ENCODE measurements at regions not wholly inside any gene's neighbourhood (a gene's known extent, or its start where the extent isn't known, plus 50 kb on each side); places are given as distances from the start of the nearest gene placed in this dataset.

DNA sequence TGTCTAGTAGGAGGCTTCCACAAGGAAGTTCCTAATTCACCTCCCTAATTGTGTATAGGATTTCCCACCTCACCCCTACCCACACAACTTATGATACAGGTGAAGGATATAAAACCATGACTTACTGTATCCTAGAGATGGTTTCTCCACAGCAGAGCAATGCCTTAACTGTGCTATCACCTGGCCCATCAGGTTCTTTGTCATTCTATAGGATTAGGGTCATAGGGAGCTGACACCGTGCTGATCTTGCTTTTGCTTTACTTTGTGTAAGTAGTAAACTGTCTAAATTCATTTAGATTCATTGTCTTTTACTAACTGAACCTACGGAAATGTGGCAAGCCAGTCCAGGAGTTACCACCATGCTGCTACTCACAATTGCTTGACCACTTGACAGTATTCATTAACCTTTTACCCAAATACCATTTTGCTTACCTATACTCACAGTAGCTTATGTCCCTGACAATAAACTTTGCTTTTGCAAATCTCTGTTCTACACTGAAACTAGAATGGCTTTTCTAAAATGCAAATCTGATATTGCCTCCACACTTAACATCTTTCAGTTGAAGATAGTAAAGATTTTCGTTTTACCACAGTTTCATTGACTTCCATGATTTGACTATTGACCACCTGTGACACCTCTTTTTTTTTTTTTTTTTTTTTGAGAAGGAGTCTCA lies 147.6 kb downstream of the IFI44 start:
- ChIA-PET POLR2A (no interaction called here), CTCF (no interaction called here)
- 71% methylated on average over 1 of the region's 3 CpGs for WGBS (ENCODE audit: insufficient coverage)
- Mint-ChIP-seq H3K27ac (no peak overlapping the region), H3K4me1 (no peaks in the 10 kb centered on the region), H3K9me3 (ENCODE audit: insufficient read depth) (no peaks in the 10 kb centered on the region), H3K27me3 (no peaks in the 10 kb centered on the region), H3K4me3 (no peak overlapping the region)
- Histone ChIP-seq H3K9ac (ENCODE audit: low read length) (no peak overlapping the region), H4K20me1 (ENCODE audit: control insufficient read depth, insufficient read depth, low read length, poor library complexity, severe bottlenecking) (no peaks in the 10 kb centered on the region), H3K9me3 (ENCODE audit: control extremely low read depth in 1 of 3, control insufficient read depth in 2 of 3, insufficient read depth in 1 of 3, low read length in 2 of 3) (no peaks in the 10 kb centered on the region), H3K79me2 (ENCODE audit: control insufficient read depth, insufficient read depth, low read length) (no peaks in the 10 kb centered on the region), H3K27me3 (replicated peaks in 1 of 4; ENCODE audit: control extremely low read depth in 1 of 4, control insufficient read depth in 3 of 4, insufficient read depth in 4 of 4, low read length in 3 of 4) (no peaks in the 10 kb centered on the region), H3K27ac (ENCODE audit: low read length in 2 of 2) (no peak overlapping the region), H3K36me3 (replicated peaks in 1 of 2; ENCODE audit: control extremely low read depth in 1 of 2, control insufficient read depth in 1 of 2, extremely low read depth in 1 of 2, insufficient read depth in 2 of 2, low read length in 1 of 2) (no peaks in the 10 kb centered on the region), H3K4me1 (ENCODE audit: control insufficient read depth in 2 of 2, insufficient read depth in 2 of 2, low read length in 2 of 2) (no peaks in the 10 kb centered on the region), H3K4me2 (replicated peaks; ENCODE audit: low read depth, low read length, poor library complexity, severe bottlenecking) (no peak overlapping the region), H2AFZ (ENCODE audit: insufficient read depth, low read depth, low read length, poor library complexity, severe bottlenecking) (no peak overlapping the region), H3K4me3 (ENCODE audit: control extremely low read depth in 1 of 5, extremely low read depth in 1 of 5, insufficient read depth in 1 of 5, low read depth in 2 of 5, low read length in 4 of 5) (no peak overlapping the region)
- intact Hi-C loops (cut with micrococcal nuclease): no loop called here
- DNase-seq (no peak), ATAC-seq (ENCODE audit: low read depth) (no peak)
- TF ChIP-seq EZH2 (IDR thresholded peaks at IDR 0.05; ENCODE audit: borderline replicate concordance, insufficient read depth, low read depth, low read length, poor library complexity, severe bottlenecking): no peak
- TF ChIP-seq, protein P1, sequence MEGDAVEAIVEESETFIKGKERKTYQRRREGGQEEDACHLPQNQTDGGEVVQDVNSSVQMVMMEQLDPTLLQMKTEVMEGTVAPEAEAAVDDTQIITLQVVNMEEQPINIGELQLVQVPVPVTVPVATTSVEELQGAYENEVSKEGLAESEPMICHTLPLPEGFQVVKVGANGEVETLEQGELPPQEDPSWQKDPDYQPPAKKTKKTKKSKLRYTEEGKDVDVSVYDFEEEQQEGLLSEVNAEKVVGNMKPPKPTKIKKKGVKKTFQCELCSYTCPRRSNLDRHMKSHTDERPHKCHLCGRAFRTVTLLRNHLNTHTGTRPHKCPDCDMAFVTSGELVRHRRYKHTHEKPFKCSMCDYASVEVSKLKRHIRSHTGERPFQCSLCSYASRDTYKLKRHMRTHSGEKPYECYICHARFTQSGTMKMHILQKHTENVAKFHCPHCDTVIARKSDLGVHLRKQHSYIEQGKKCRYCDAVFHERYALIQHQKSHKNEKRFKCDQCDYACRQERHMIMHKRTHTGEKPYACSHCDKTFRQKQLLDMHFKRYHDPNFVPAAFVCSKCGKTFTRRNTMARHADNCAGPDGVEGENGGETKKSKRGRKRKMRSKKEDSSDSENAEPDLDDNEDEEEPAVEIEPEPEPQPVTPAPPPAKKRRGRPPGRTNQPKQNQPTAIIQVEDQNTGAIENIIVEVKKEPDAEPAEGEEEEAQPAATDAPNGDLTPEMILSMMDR (IDR thresholded peaks at IDR 0.05): no peak

GRCh38 chr1:78799926-78800325 lies 150.3 kb downstream of the IFI44 start:
- Histone ChIP-seq H3K27me3 (replicated peaks in 1 of 4; ENCODE audit: control extremely low read depth in 1 of 4, control insufficient read depth in 3 of 4, insufficient read depth in 4 of 4, low read length in 3 of 4) (no peaks in the 10 kb centered on the region), H3K4me3 (ENCODE audit: control extremely low read depth in 1 of 5, extremely low read depth in 1 of 5, insufficient read depth in 1 of 5, low read depth in 2 of 5, low read length in 4 of 5) (no peak overlapping the region), H4K20me1 (ENCODE audit: control insufficient read depth, insufficient read depth, low read length, poor library complexity, severe bottlenecking) (no peaks in the 10 kb centered on the region), H3K27ac (ENCODE audit: low read length in 2 of 2) (no peak overlapping the region), H3K9me3 (ENCODE audit: control extremely low read depth in 1 of 3, control insufficient read depth in 2 of 3, insufficient read depth in 1 of 3, low read length in 2 of 3) (no peaks in the 10 kb centered on the region), H3K4me1 (ENCODE audit: control insufficient read depth in 2 of 2, insufficient read depth in 2 of 2, low read length in 2 of 2) (no peaks in the 10 kb centered on the region), H2AFZ (ENCODE audit: insufficient read depth, low read depth, low read length, poor library complexity, severe bottlenecking) (no peak overlapping the region), H3K79me2 (ENCODE audit: control insufficient read depth, insufficient read depth, low read length) (no peaks in the 10 kb centered on the region), H3K36me3 (replicated peaks in 1 of 2; ENCODE audit: control extremely low read depth in 1 of 2, control insufficient read depth in 1 of 2, extremely low read depth in 1 of 2, insufficient read depth in 2 of 2, low read length in 1 of 2) (no peaks in the 10 kb centered on the region), H3K4me2 (replicated peaks; ENCODE audit: low read depth, low read length, poor library complexity, severe bottlenecking) (no peak overlapping the region), H3K9ac (ENCODE audit: low read length) (no peak overlapping the region)
- ChIA-PET POLR2A (no interaction called here), CTCF (no interaction called here)
- no peaks in the 10 kb centered on the region for H3K27me3 Mint-ChIP-seq
- no peak for TF ChIP-seq EZH2 (IDR thresholded peaks at IDR 0.05; ENCODE audit: borderline replicate concordance, insufficient read depth, low read depth, low read length, poor library complexity, severe bottlenecking)
- TF ChIP-seq, protein P1 (IDR thresholded peaks at IDR 0.05): no peak
- no peak overlapping the region for H3K27ac Mint-ChIP-seq
- H3K4me3 Mint-ChIP-seq: no peak overlapping the region
- no peak for ATAC-seq (ENCODE audit: low read depth)
- no CpG with 5 or more reads among the region's 1 CpG for WGBS (ENCODE audit: insufficient coverage)
- H3K4me1 Mint-ChIP-seq: no peaks in the 10 kb centered on the region
- H3K9me3 Mint-ChIP-seq (ENCODE audit: insufficient read depth): no peaks in the 10 kb centered on the region
- no peak for DNase-seq
- intact Hi-C loops (cut with micrococcal nuclease): no loop called here

All from B cell (primary cell).